NB4 (cell line): ENCODE measurements at regions not wholly inside any gene's neighbourhood (a gene's known extent, or its start where the extent isn't known, plus 50 kb on each side); places are given as distances from the start of the nearest gene placed in this dataset.

Experiments used
- CTCF ChIP-seq: IDR thresholded peaks from one replicate; pipeline ENCODE4 v1.5.1; 2012; ENCODE audit warnings: low read depth, low read length
- MYC ChIP-seq: IDR thresholded peaks from 2 replicates; pipeline ENCODE4 v1.6.1; 2011; ENCODE audit warnings: low read depth, low read length
- POLR2A ChIP-seq: IDR thresholded peaks from 2 replicates; pipeline ENCODE4 v1.6.1; 2011; ENCODE audit warnings: mild to moderate bottlenecking; ENCODE audit not compliant: insufficient read length; ENCODE audit errors: extremely low read depth
- TF ChIP-seq, protein P1 (sequence below): IDR thresholded peaks from 2 replicates; pipeline ENCODE4 v1.6.1; 2011; ENCODE audit warnings: low read depth, low read length

DNA sequence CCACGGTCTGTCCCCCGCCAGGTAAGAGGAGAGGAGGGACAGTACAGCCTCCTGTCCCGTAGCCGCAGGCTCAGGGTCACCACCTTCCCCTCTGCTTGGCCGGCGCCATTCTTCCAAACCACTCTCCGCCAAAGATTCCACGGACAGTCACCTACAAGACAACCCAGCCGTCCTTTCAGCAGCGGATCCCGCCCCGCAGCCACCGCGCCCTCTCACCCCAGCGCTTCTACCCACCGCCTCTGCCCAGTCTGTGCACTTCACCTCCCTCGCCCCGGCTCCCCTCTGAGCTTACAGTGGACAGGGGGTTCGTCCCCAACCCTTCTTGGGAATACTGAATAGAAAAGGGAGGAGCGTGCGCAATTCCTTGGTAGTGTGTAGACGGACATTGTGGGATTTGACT, 319.6 kb downstream of the FAM72C start:
- TF ChIP-seq CTCF, result no peak
- TF ChIP-seq POLR2A, result no peak
- no peak for TF ChIP-seq MYC
- TF ChIP-seq, protein P1, sequence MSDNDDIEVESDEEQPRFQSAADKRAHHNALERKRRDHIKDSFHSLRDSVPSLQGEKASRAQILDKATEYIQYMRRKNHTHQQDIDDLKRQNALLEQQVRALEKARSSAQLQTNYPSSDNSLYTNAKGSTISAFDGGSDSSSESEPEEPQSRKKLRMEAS, result no peak
